Glutamatergic neuron (in vitro differentiated cells): ENCODE measurements at regions not wholly inside any gene's neighbourhood (a gene's known extent, or its start where the extent isn't known, plus 50 kb on each side); places are given as distances from the start of the nearest gene placed in this dataset.

Source experiments
- DNase-seq: peaks from one replicate; pipeline ENCODE4 v3.0.0; 2022
- H3K27ac Mint-ChIP-seq: one replicate; pipeline ENCODE4 v1.8.0; 2020; ENCODE audit warnings: mild to moderate bottlenecking, mixed read lengths, inconsistent platforms; ENCODE audit not compliant: unreplicated experiment
- H3K27me3 Mint-ChIP-seq: one replicate; pipeline ENCODE4 v1.8.0; 2020; ENCODE audit warnings: mild to moderate bottlenecking, moderate library complexity, mixed read lengths, inconsistent platforms; ENCODE audit not compliant: unreplicated experiment
- H3K36me3 Mint-ChIP-seq: one replicate; pipeline ENCODE4 v1.8.0; 2020; ENCODE audit warnings: mild to moderate bottlenecking, mixed read lengths, inconsistent platforms; ENCODE audit not compliant: unreplicated experiment
- H3K4me1 Mint-ChIP-seq: one replicate; pipeline ENCODE4 v1.8.0; 2020; ENCODE audit warnings: mild to moderate bottlenecking, low read depth, mixed read lengths, inconsistent platforms; ENCODE audit not compliant: unreplicated experiment
- H3K4me3 Mint-ChIP-seq: one replicate; pipeline ENCODE4 v1.8.0; 2020; ENCODE audit warnings: mild to moderate bottlenecking, mixed read lengths, inconsistent platforms; ENCODE audit not compliant: unreplicated experiment
- H3K9me3 Mint-ChIP-seq: one replicate; pipeline ENCODE4 v1.8.0; 2020; ENCODE audit warnings: mild to moderate bottlenecking, moderate library complexity, mixed read lengths, inconsistent platforms; ENCODE audit not compliant: unreplicated experiment
- CTCF ChIP-seq: fragments of 200-600 bp; sonication (generic); IDR thresholded peaks from one replicate; pipeline ENCODE4 v1.5.0; 2021; ENCODE audit not compliant: partially characterized antibody, unreplicated experiment

- DNase-seq: no peak
- no peak for TF ChIP-seq CTCF
- Mint-ChIP-seq H3K4me1 (peaks cover 20% of the 10 kb centered on the region), H3K27ac (no peak overlapping the region), H3K36me3 (no peaks in the 10 kb centered on the region), H3K9me3 (peaks cover 3% of the 10 kb centered on the region), H3K27me3 (peaks cover 1% of the 10 kb centered on the region), H3K4me3 (no peak overlapping the region)
Measured at GRCh38 chr5:167934551-167934971, 356.9 kb upstream of the WWC1 start.

GRCh38 chr5:167936022-167936421 lies 355.4 kb upstream of the WWC1 start:
- no peak overlapping the region for H3K27ac Mint-ChIP-seq

GRCh38 chr5:167936944-167937634 lies 354.4 kb upstream of the WWC1 start:
- no peak overlapping the region for H3K4me3 Mint-ChIP-seq
- no peak for TF ChIP-seq CTCF
- no peak overlapping the region for H3K27ac Mint-ChIP-seq
- H3K4me1 Mint-ChIP-seq: peaks cover 4% of the 10 kb centered on the region
- peaks cover 1% of the 10 kb centered on the region for H3K27me3 Mint-ChIP-seq
- H3K36me3 Mint-ChIP-seq: no peaks in the 10 kb centered on the region
- no peaks in the 10 kb centered on the region for H3K9me3 Mint-ChIP-seq
- DNase-seq: no peak

More at GRCh38 chr5:167936022-167936421, 355.4 kb upstream of the WWC1 start:
- Mint-ChIP-seq H3K9me3 (peaks cover 3% of the 10 kb centered on the region), H3K27me3 (peaks cover 1% of the 10 kb centered on the region), H3K4me3 (no peak overlapping the region), H3K4me1 (peaks cover 13% of the 10 kb centered on the region), H3K36me3 (no peaks in the 10 kb centered on the region)
- no peak for TF ChIP-seq CTCF
- DNase-seq: no peak

GRCh38 chr5:167937635-167937998 lies 353.8 kb upstream of the WWC1 start:
- H3K27me3 Mint-ChIP-seq: peaks cover 1% of the 10 kb centered on the region
- no peaks in the 10 kb centered on the region for H3K36me3 Mint-ChIP-seq
- no peak overlapping the region for H3K27ac Mint-ChIP-seq

More at GRCh38 chr5:167937635-167937998, 353.8 kb upstream of the WWC1 start:
- DNase-seq: no peak
- Mint-ChIP-seq H3K9me3 (peaks cover 2% of the 10 kb centered on the region), H3K4me1 (peaks cover 3% of the 10 kb centered on the region), H3K4me3 (no peak overlapping the region)
- no peak for TF ChIP-seq CTCF
